ENCODE measurements at regions not wholly inside any gene's neighbourhood (a gene's known extent, or its start where the extent isn't known, plus 50 kb on each side); places are given as distances from the start of the nearest gene placed in this dataset.

GRCh38 chr13:38176664-38177063 lies 173.0 kb upstream of the UFM1 start:
- Histone ChIP-seq H3K27ac (ENCODE audit: insufficient read depth, low read length) (no peak overlapping the region), H3K56ac (ENCODE audit: extremely low read depth, insufficient read depth, low read length) (no peak overlapping the region), H3K9me1 (ENCODE audit: insufficient read depth, low read length) (no peaks in the 10 kb centered on the region), H3K18ac (ENCODE audit: low read depth, low read length) (no peak overlapping the region), H3K4me2 (ENCODE audit: low read depth, low read length) (no peak overlapping the region), H2AFZ (replicated peaks; ENCODE audit: low read length, poor library complexity) (no peak overlapping the region), H2BK20ac (ENCODE audit: low read depth, low read length) (no peak overlapping the region), H4K91ac (ENCODE audit: insufficient read depth, low read depth, low read length) (no peak overlapping the region), H4K20me1 (ENCODE audit: insufficient read depth, low read length) (no peaks in the 10 kb centered on the region), H3K4me1 (ENCODE audit: control insufficient read depth, insufficient read depth, low read length) (no peaks in the 10 kb centered on the region), H2AK9ac (replicated peaks; ENCODE audit: low read depth, low read length, poor library complexity) (peak overlapping the region; percentile 24), H2BK5ac (ENCODE audit: low read depth, low read length, poor library complexity, severe bottlenecking) (no peak overlapping the region), H2BK120ac (ENCODE audit: low read depth, low read length) (no peak overlapping the region), H4K5ac (ENCODE audit: low read depth, low read length) (no peak overlapping the region), H4K8ac (ENCODE audit: low read depth in 2 of 2, low read length in 2 of 2) (no peak overlapping the region), H2BK15ac (ENCODE audit: low read depth, low read length) (no peak overlapping the region), H3K36me3 (ENCODE audit: control insufficient read depth, insufficient read depth, low read length) (no peaks in the 10 kb centered on the region), H3K79me1 (ENCODE audit: low read depth in 1 of 2, low read length in 2 of 2) (no peaks in the 10 kb centered on the region), H3K14ac (replicated peaks; ENCODE audit: low read depth, low read length) (no peak overlapping the region), H3K27me3 (ENCODE audit: control insufficient read depth, insufficient read depth, low read length) (no peaks in the 10 kb centered on the region), H2AK5ac (ENCODE audit: low read depth, low read length) (no peak overlapping the region), H3K23ac (ENCODE audit: low read depth, low read length) (no peak overlapping the region), H3K4ac (ENCODE audit: low read depth, low read length) (no peak overlapping the region), H3K9me3 (ENCODE audit: control insufficient read depth, insufficient read depth, low read length) (no peaks in the 10 kb centered on the region), H3K4me3 (ENCODE audit: insufficient read depth, low read depth, low read length) (no peak overlapping the region), H3K9ac (ENCODE audit: low read depth, low read length) (no peak overlapping the region)
- TF ChIP-seq CTCF (conservative IDR thresholded peaks at IDR 0.05; ENCODE audit: low read depth, low read length) (no peak), RAD21 (IDR thresholded peaks at IDR 0.05; ENCODE audit: low read length) (no peak), MAFK (IDR thresholded peaks at IDR 0.05; ENCODE audit: low read depth, low read length) (no peak), RCOR1 (IDR thresholded peaks at IDR 0.05; ENCODE audit: insufficient replicate concordance, low read length) (no peak)
- dilution Hi-C loops (cut with HindIII; ENCODE audit: low sequenced_read_pairs, unreplicated experiment), result no loop called here
- ATAC-seq (ENCODE audit: low read depth) (no peak), DNase-seq (no peak)
- intact Hi-C loops (cut with micrococcal nuclease), result no loop called here
- in situ Hi-C loops (cut with MboI; ENCODE audit: low sequenced_read_pairs), result no loop called here
- POLR2A ChIA-PET (ENCODE audit: unreplicated experiment), result no interaction called here
- CTCF ChIA-PET, result no interaction called here
- BruUV-seq (replicated peaks), result no TSS peak
